Uterus (tissue), 2 donors: ENCODE measurements at regions not wholly inside any gene's neighbourhood (a gene's known extent, or its start where the extent isn't known, plus 50 kb on each side); places are given as distances from the start of the nearest gene placed in this dataset.

ENCODE experiments used
- CTCF ChIP-seq, 4 experiments: fragments of 200-600 bp in 2 of 4; fragments of 450-650 bp in 2 of 4; sonication (generic) in 2 of 4; IDR thresholded peaks; one replicate each; pipeline ENCODE4 v1.5.1; 2016 to 2019; ENCODE audit warnings: antibody characterized with exemption in 4 of 4, mild to moderate bottlenecking in 2 of 4, moderate library complexity in 1 of 4
- POLR2A ChIP-seq, 2 donors: fragments of 450-650 bp; IDR thresholded peaks; one replicate each; pipeline ENCODE4 v1.6.1; 2016; ENCODE audit warnings: antibody characterized with exemption in 2 of 2, mild to moderate bottlenecking in 1 of 2, moderate library complexity in 1 of 2

- no peak for TF ChIP-seq CTCF (IDR thresholded peaks at IDR 0.05)
- no peak for TF ChIP-seq POLR2A (IDR thresholded peaks at IDR 0.05)
Measured at GRCh38 chr9:74073897-74074296, 423.2 kb upstream of the RORB start.
